ENCODE measurements at regions not wholly inside any gene's neighbourhood (a gene's known extent, or its start where the extent isn't known, plus 50 kb on each side); places are given as distances from the start of the nearest gene placed in this dataset.

DNA sequence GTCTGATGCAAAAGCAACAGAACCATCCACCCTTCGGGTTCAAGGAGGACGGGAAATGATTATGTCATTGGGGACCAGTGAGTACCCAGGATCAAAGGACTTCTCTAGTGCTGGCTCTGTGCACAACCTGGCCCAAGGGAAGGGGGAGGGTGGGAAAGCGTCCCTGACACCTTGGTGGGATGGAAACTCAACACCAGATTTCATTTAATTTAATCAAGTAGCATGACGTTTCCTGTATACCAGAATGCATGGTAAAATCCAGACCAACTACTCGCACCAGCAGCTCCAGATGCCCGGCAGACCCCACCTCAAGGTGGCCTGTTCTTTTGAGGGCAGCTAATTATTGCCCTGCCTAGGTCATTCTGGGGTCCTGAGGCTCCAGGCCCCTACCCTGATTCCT, 385.1 kb downstream of the CADM1 start:
- H3K4me1 ChIP-seq (ENCODE audit: control insufficient read depth in 2 of 2, insufficient read depth in 1 of 2, low read depth in 1 of 2, low read length in 2 of 2) = peaks cover 3 to 8% of the 10 kb centered on the region in 2 donors
- H2BK12ac ChIP-seq (ENCODE audit: low read length) = no peak overlapping the region
- H3K4ac ChIP-seq (ENCODE audit: low read length) = no peak overlapping the region
- H3K14ac ChIP-seq (ENCODE audit: low read length) = no peak overlapping the region
- no peak overlapping the region for H3K4me2 ChIP-seq (ENCODE audit: insufficient read depth, low read length, poor library complexity, severe bottlenecking)
- no peaks in the 10 kb centered on the region for H3K9me3 ChIP-seq (replicated peaks in 1 of 2; ENCODE audit: control insufficient read depth in 2 of 2, insufficient read depth in 1 of 2, low read depth in 1 of 2, low read length in 2 of 2)
- H3K18ac ChIP-seq (ENCODE audit: low read length) = no peak overlapping the region
- no peak overlapping the region for H2AK5ac ChIP-seq (ENCODE audit: low read depth, low read length)
- no peak overlapping the region for H2BK15ac ChIP-seq (ENCODE audit: low read length)
- no peak overlapping the region for H3K4me3 ChIP-seq (ENCODE audit: low read length in 2 of 2)
- no peak overlapping the region for H2BK5ac ChIP-seq (ENCODE audit: low read length)
- DNase-seq (ENCODE audit: low spot score) = no peak
- H3K79me1 ChIP-seq (ENCODE audit: low read depth, low read length) = no peaks in the 10 kb centered on the region
- H3K27ac ChIP-seq (replicated peaks; ENCODE audit: low read length) = no peak overlapping the region
- no peak overlapping the region for H2BK120ac ChIP-seq (ENCODE audit: low read depth, low read length)
- no CpG with 5 or more reads among the region's 6 CpGs for WGBS, 2 donors (ENCODE audit: extremely low coverage in 2 of 2, insufficient read length in 2 of 2, insufficient replicate concordance in 1 of 2)
- no peak overlapping the region for H3K9ac ChIP-seq (ENCODE audit: low read depth, low read length, poor library complexity)
- H3K23ac ChIP-seq (ENCODE audit: low read depth, low read length, poor library complexity) = no peak overlapping the region
- H3K36me3 ChIP-seq (replicated peaks in 1 of 2; ENCODE audit: control insufficient read depth in 2 of 2, insufficient read depth in 2 of 2, low read length in 2 of 2) = no peaks in the 10 kb centered on the region
- no peak overlapping the region for H2AFZ ChIP-seq (ENCODE audit: low read length)
- H4K8ac ChIP-seq (ENCODE audit: low read depth, low read length) = no peak overlapping the region
- no peak overlapping the region for H4K91ac ChIP-seq (ENCODE audit: low read depth, low read length, poor library complexity)
- peaks cover 0 to 57% (median 0%) of the 10 kb centered on the region in 3 experiments for H3K27me3 ChIP-seq (ENCODE audit: control insufficient read depth in 3 of 3, insufficient read depth in 3 of 3, low read depth in 1 of 3, low read length in 3 of 3)

All from neuronal stem cell (in vitro differentiated cells).